ENCODE measurements at regions not wholly inside any gene's neighbourhood (a gene's known extent, or its start where the extent isn't known, plus 50 kb on each side); places are given as distances from the start of the nearest gene placed in this dataset.
"Not testable (repeated sequence)": the region's sequence is repeated elsewhere in the genome, so short reads cannot be mapped to it uniquely, and the experiment has no call there.

DNA sequence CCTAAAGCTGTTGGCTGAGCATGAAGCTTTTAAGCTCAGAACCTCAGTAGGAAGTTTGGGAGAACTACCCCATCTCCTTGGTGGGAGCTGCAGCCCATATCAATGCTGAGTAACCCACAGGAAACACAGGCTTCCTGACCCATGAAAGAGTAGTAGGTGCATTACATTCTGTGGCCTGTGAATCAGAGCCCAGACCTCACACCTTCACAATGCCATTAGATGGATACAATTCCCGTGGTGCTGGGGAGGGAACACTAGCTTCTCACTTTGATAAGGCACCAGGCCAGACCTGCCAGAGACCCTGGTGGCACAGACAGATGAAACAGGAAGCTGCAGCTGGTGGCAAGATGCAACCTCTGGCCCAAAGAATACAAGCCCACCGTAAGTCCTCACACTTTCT is 308.8 kb downstream of the NPHP4 start:
- no peak for DNase-seq

- DNase-seq, result peak; percentile 54
Measured at GRCh38 chr1:5682626-5683225, 309.5 kb downstream of the NPHP4 start.

GRCh38 chr1:5681654-5682053 is 310.6 kb downstream of the NPHP4 start:
- DNase-seq, result no peak

DNA sequence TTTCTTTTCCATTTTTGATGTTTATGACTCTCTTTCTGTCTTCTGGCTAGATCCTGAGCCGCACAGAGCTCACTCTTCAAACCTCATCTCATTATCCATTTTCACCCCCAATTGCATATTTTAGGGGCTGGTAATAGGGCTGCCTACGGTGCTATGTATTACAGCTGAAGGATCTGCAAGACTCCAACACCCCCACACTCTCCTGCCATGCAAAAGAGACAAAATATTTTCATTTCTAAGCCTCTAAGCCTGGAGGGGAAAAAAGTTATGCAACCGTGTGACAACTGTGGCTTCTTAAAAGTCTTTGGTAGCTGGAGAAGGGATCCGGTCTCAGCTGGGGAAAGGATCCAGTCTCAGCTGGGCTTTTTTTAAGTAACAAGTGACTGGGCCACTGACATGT is 311.6 kb downstream of the NPHP4 start:
- DNase-seq, result no peak

DNA sequence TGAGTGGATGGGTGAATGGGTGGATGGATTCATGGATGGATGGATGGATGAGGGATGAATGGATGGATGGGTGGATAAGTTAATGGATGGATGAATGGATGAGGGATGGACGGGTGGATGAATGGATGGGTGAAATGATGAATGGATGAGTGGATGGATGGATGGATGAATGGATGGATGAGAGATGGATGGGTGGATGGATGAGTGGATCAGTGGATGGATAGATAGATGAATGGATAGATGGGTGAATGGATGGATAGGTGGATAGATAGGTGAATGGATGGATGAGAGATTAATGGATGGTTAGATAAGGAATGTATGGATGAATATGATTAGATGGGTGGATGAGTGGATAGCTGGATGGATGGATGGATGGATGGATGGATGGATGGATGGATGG is 313.5 kb downstream of the NPHP4 start:
- DNase-seq, result no peak

DNA sequence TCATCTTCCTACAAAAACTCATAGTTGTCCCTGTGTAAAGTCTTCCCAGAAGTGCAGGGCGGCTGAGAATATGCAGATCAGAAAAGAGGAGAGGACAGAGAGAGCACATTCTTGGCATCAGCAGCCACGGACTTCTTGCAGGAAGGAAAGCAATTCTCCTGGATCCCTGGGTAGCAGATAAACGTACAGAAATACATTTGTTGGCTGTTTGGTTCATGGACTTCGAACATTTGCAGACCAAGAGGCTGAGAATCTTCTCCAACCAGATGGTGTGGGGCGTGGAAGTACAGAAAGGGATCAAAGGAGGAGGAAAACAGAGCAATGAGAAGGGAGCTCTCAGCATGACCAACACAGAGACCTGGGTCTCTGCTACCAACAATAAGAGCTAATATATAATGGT is 319.9 kb downstream of the NPHP4 start:
- DNase-seq, result not testable (repeated sequence)

DNA sequence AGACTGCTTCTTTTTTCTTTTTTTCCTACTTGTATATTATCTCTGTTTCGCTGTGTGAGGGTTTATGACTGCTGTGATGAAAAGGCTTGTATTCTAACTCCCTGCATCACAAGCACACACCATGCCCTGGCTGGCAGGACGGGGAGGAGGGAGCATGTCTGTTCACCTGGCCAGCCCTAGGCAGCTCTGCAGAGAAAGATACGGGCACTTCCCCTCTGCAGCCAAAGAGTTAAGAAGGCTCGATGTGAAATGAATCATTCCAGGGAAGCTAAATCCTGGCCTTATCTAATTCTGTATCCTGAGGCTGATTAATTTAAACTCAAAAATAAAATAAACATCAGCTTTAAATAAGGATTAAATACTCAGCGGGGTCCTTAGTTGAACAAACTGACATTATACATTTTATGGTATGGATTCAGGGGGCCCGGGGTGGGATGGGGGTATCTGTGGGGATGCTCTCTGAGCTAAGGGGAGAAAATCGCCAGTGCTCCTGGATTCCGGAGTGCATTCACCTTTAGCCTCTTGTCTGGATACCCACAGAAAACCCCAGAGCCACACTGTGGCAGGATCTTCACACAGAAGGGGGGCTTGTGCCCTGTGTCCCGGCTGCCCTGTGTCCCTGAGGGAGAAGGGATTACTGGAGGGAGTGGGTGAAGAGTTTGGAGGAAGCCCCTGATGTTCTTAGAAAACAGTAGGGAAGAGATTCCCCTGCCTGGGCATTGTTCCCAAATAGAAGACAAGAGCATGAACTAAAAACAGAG is 321.5 kb downstream of the NPHP4 start:
- DNase-seq, result no peak

GRCh38 chr1:5667513-5668325 is 324.5 kb downstream of the NPHP4 start:
- DNase-seq, result peak; percentile 32

- DNase-seq, result no peak
Measured at GRCh38 chr1:5664906-5665875, 327.0 kb downstream of the NPHP4 start.

DNA sequence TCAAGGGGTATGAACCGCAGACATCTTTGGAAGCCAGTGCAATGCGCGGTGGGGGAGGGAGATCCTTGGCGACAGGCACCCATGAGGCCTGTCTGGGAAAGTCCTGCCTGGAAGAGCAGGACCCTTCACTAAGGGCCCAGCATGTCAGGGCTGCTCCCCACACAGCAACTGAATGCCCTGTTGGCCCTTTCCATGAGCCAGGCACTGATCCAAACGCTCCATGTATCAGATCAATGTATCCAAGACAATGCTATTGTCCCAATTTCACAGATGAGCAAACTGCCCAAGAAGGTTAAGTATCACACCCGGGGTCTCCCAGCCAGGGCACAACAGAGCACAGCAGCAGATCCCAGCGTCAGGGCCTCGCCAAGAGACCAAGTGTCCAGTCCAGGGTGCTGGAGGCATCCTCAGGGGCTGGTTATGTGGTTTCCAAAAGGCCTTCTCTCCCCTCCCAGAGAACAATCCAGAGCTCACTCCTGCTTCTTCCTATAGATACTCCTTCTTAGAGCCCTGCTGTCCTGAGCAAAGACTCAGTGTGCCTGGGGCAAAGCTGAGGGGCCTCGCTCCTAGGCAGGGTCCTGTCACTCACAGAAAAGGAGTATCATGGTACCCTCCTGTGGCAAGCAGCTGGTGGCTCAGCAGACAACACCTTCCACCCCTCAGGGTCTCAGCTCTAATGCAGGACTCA is 328.0 kb downstream of the NPHP4 start:
- no peak for DNase-seq

DNA sequence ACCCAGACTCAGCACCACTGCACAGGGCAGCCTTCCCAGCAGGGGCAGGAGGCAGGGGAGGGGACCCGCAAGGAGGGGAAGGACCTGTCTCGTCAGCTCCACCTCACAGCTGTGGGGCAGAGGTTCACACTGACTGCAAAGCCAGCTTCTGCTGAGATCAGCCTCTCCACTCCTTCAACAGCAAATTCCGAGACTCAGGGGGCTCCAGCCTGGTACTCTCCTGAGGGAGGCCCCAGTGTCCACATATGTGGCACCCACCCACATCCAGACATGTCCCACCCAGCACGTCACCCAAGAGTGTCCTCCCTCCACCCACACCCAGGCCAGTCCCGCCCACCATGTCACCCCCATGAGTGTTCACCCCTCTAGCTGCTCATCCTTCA is 329.5 kb downstream of the NPHP4 start:
- no peak for DNase-seq

DNA sequence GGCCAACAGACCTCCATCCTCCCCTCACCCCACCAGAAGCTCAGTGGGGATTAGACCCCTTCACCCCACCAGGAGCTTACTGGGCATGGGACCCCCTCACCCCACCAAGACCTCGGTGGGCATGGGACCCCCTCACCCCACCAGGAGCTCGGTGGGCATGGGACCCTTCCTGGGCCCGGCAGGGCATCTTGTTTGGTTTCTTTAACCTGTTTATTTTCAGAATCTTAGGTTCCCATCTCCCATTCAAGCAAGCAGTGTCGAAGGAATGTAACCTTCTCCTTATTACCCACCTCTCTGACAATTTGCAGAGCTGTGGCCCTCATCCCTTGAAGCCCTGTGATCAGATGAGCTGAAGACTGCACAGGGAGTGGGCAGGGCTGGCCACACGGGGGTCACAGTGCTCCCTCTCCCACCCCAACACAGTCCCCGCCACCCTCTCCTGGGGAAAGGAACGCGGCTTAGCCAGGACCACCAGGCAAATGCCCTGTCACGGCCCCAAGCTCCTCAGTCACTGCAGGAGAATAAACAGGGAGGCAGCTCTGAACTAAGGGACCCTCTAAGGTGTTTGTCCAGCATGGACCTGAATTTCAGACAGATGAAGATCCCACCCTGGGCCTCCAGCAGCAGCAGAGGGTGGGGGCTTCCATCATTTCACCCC is 330.0 kb downstream of the NPHP4 start:
- DNase-seq, result no peak

GRCh38 chr1:5661196-5662085 is 330.8 kb downstream of the NPHP4 start:
- DNase-seq, result no peak

DNA sequence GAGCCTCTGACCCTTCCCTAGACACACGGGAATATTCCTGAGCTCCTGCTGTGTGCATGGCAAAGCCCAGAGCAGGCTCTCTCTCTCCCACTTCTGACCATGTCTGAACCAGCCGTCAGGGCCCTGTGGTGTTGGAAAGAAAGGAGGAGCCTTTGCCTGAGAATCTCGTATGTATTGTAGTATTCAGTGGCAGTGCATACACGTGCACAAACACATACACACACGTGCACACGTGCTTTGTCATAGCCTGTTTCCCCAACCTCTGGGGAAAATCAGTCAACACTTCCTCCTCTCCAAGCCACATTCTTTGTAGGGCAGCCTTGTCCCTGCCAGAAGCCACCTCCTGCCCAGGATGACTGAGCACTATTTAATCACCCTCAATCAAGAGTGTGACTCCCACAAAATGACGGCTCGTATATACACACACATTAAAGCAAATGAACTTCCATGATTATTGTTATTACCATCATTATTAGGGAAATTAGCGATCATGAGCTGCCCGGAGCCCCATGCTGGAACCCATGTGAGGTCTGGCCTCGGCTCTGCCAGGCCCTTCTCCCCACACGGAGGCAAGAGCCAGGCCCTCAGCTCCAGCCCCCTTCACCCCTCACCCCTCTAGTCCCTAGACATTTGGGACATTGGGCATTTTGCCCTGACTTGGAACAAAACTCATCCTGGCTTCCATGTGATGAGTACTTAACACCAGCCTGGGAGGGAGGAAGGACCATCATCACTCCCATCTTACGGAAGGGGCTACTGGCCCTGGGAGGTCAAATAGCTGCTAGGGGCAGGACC is 331.9 kb downstream of the NPHP4 start:
- no peak for DNase-seq

DNA sequence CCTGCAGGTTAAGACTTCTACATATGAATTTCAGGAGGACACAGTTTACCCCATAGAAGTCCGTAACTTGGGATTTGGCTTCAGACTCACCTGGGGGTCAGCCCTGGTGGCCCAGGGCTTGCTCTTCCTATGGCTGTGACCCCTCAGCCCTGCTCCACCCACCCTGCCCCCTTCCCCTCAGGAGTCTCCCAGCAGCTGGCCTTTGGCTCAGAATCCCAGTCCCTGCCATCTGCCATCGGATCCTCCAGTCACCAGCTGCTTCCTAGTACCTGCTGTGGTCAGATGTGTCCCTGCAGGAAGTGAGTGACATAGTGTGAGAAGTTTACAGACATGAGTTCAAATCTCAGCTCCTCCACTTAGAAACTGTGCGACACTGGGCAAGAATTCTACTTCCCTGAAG is 332.6 kb downstream of the NPHP4 start:
- DNase-seq, result no peak

GRCh38 chr1:5658340-5659316 is 333.6 kb downstream of the NPHP4 start:
- DNase-seq, result no peak

DNA sequence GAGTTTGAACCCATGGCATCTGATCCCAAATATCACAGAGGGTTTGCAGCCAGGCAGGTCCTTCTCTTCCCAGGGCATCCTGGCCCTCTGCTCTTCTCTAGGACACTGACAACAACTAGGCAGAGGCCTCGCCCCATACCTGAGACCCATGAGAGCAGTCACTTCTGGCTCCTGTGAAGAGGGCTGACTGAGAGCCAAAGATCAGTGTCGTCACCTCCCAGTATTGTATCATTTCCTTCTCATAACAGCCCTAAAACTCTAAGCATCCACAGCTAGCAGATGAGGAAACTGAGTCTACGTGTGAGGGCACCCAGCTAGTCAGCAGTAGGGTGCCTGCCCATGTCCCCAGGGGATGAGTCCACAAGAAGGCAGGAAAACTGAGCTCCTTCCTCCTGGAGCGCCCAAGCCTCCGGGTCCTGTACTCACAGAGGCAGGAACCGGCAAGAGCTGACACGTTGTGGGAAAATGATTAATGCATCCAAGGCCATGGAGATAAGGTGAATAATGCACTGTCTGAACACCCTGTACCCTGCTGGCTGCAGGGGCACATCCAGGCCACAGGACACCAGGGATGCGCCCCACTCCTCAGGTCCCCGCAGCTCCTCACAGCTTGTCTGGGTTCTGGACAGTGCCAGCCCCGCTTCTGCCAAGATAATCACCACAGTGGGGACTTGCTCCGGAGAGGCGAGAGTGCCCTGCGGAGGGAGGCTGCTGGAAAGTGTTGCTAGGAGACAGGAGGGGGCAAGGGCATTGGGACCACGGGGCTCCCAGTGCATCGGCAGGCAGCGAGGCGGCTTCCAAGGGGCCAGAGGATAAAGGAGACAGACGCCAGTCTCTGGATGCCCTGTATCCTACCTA is 340.0 kb downstream of the NPHP4 start:
- no peak for DNase-seq

Measured in femur (tissue), 1 donor.